ENCODE measurements at regions not wholly inside any gene's neighbourhood (a gene's known extent, or its start where the extent isn't known, plus 50 kb on each side); places are given as distances from the start of the nearest gene placed in this dataset.

DNA sequence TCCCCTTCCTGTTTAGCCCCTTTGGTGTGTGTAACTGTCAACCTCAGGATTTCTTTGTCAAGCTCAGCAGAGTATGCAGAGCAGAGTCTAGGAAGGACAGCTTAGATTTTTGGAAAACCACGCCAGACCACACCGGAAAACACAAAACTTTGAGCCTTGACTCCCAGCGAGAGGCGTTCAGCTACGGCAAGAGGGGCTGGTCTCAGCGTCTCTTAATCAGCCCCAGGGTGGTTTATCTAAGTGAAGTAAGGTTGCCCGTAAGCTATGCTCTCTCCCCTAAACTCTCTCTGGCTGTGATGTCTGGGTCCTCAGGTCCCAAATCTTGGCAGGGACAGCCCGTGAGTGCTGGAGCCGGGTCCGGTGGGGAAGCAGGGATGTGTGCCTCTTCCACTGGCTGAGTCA is 230.9 kb downstream of the KLF6 start:
- FAIRE-seq, result no peak
- DNase-seq (ENCODE audit: insufficient read length, low spot score), result no peak

DNA sequence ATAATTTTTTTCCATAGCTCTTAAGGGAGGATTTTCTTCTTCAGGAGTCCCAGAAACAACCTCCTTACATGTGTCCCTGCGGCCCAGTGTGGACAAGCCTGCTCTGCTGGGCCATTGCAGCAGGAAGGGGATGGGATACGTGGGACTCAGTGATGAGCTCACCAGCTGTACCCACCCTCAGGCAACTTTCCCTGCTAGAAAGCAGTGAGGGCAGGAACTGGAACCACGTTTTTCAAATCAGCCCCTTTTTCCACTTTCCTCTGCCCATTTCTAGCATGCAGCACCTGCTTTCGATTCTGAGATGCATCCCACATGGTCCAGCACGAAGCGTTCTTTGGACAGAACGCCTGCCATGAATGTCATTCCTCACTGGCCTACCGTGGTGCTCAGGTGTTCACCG is 232.7 kb downstream of the KLF6 start:
- DNase-seq (ENCODE audit: insufficient read length, low spot score), result no peak
- no peak for FAIRE-seq

DNA sequence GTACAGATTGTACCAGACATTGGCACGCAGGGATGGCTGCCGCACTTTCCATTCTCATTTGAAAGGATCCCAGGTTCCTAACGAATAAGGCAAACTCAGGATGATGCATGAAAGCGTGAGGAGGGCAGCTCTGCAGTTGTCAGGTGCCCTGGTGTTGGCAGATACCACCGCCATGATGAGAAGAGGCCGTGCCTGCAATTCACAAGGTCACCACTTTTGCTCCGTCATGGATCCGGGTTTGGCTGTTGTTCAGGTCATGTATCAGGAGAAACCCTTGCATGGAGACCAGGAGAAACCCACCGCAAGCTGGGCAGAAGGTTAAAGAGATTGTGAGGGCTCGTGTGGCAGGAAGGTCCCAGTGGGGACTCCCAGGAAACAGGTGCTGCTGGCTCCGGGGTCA is 233.2 kb downstream of the KLF6 start:
- no peak for FAIRE-seq
- no peak for DNase-seq (ENCODE audit: insufficient read length, low spot score)

DNA sequence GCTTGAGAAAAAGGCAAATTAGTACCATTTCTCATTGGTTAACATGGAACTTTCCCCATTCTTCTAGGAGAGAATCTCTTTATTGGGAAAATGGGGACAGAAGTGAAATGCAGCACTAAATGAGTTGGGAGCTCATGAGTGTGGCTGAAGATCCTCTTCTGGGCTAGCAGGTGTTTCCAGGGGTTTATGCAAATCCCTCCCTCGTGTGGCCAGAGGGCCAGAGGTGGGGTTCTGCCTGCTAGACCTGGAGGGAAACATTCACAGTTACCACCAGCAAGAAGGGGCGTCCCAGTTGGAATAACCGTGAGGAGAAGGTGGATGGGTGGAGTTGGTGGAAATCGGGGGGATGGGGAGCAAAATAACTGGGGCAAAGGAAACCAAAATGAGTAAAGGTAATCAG is 235.9 kb downstream of the KLF6 start:
- no peak for FAIRE-seq
- no peak for DNase-seq (ENCODE audit: insufficient read length, low spot score)

DNA sequence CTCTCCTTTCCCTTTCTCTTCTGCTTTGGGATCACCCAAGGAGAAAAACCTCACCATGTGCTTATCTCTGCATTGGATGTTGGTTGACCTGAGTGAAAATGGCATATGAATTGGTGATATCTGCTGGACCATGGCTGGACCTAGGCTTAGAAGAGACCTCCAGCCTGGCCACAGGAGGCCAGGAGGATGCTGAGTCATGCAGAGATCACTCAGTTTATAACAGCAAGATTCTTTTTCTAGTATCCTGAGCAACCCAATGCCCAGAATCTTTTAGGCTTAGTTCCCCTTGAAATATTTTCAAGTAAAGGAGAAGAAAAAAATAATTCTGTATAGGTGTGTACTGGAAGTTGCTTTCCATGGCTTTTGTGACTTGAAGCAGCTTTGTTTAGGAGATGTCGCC is 236.3 kb downstream of the KLF6 start:
- FAIRE-seq (no peak), DNase-seq (ENCODE audit: insufficient read length, low spot score) (no peak)

DNA sequence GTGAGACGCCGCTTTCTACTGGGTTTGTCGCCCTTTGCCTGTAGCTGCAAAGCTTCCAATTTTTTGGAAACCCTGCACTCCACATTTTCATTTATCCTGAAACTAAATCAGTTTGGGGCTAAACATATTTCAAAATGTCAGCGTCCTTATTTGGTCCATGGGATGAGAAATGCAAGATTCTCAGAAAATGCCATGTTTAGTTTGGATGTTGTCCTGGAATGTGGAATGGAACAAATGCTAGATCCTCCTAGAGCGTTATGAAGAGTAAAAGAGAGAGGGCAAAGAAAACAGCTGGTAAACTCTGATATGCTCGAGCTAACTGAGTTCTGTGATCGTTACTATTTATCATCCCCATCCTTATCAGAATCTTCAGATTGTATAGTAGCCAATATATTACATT is 236.9 kb downstream of the KLF6 start:
- no peak for DNase-seq (ENCODE audit: insufficient read length, low spot score)
- FAIRE-seq, result no peak

DNA sequence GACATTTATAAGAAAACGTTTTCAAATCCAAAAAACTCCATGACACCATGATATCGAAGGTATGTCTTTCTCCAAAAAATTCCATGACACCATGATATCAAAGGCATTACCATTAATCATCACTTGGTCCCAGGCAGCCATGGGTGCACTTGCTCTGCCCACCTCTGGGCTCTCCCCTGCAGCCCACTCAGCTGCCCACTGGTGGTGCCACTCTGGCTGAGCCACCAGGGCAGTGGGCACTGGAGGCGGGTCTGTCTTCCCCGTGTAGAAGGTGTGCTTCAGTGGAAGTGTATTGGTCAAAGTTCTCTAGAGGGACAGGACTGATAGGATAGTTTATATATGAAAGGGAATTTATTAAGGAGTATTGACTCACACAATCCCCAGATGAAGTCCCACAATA is 240.4 kb downstream of the KLF6 start:
- no peak for DNase-seq (ENCODE audit: insufficient read length, low spot score)

DNA sequence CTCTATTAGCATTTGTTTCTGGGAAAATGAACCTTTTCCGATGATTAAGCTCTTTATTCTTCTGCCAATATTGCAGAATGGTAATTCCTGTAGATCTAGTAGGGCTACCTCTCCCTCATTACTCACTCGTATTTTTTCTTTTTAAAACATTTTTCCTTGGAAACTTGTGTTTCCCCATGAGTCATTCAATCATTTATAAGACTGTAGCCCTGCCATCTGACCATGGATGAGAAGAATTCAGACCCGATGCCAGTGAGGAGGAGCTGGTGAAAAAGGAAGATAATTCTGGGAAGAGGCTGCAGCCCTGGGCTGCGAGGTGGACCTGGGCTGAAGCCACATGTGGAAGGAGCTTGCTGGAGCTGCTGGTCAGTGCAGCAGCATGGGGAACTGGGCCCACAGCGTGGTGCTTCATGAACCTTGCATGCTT is 242.8 kb downstream of the KLF6 start:
- DNase-seq (ENCODE audit: insufficient read length, low spot score), result no peak
- no peak for FAIRE-seq

More for the DNA sequence above, 240.4 kb downstream of the KLF6 start:
- FAIRE-seq, result no peak

DNA sequence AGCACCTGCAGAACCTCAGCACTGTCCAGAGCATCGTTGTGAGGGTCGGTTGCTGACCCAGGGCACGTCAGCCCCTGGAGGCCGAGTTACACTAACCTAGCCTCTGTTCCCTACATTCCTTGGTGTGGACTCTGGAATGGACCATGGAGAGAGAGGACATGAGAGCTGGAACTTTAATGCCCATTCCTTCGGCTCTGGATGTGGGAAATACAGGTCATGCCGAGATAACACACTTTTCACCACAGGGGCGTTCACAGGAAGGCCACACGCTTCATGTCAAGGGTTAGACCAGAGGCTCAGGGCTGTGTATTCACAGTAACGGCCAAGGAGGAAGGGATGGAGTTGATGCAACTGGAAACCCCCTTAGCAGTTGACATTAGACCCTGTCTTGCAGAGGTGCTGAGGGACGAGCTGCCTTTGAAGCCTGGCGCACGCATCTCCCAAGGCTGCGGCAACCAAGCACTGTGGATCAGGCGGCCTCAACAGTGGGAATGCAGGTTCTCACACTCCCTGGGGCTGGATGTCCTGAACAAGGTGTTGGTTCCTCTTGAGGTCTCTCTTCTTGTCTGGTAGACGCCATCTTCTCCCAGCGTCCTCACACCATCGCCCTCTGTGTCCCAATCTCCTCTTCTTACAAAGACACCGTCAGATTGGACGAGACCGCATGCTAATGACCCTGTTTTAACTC is 245.2 kb downstream of the KLF6 start:
- FAIRE-seq (no peak), DNase-seq (ENCODE audit: insufficient read length, low spot score) (no peak)

DNA sequence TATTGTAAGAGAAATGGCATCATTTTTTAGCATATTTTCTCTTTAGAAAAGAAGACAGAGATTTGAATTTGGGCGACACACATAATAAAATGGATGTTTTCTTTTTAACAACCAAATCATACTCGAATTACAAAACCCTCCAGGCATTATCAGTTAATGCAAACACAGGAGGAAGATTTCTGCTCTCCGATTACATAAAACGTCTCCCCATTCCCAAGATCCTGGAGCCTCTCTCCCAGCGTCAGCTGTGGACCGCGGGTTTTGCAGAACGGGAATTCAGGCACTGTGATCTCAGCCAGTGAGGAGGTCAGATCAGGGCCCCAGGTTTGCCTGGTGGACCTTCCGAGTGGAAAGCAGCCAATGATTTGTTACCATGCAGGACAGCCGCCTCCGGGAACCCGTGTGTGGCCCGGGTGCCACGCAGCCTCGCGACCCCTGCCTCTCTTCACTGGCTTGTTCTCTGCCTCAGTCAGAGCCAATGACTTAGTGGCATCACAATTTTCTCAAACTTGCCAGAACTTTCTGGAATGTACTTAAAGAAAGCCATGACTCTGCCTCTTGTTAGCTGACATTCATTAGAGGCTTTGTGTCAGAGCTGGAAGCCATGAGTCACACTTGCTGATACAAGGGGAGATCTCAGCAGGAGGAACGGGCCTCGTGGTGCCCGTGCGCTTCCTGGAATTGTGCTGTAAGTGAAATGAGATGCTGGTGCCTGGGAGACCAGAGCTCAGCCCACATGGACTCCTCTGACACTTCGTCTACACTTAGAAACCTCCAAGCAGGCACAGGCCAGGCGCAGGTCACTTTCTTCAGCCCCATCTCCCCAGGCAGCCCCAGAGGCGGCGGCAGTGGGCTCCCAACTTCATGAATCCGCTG is 246.1 kb downstream of the KLF6 start:
- DNase-seq (ENCODE audit: insufficient read length, low spot score) (no peak), FAIRE-seq (no peak)

DNA sequence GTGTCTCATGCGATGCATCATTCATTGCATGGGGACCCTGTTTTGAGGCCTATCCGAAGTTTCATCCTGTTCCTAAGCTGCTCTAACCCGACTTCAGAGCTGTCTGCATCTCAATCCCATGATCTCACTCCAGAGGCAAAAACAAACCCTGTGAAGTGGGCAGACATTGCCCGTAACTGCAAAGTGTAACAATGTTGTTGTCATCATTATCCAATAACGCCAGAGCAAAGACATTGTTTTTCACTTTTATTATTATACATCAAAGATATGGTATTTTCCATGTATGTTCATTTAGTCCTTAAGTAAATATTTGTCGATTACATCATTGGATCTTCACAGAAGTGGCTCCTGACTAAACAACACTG is 246.7 kb downstream of the KLF6 start:
- no peak for DNase-seq (ENCODE audit: insufficient read length, low spot score)
- FAIRE-seq, result no peak

DNA sequence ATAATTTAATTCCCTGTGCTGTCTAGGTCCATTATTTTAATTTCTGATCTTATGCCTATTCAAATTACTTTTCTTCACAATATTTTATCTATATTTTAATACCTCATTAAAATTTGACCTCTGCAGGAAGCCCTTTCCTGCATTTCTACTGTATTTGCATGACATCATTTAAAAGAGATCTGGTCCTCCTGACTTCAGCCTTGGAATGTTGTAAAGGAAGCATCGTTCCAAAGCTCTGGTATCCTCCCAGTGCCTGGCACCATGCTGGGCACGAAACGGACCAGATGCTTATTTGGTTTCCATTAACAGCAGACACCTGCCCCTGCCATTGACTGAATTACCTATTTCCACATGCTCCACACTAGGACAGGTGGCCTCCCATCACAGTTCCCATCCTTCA is 247.5 kb downstream of the KLF6 start:
- FAIRE-seq, result no peak

DNA sequence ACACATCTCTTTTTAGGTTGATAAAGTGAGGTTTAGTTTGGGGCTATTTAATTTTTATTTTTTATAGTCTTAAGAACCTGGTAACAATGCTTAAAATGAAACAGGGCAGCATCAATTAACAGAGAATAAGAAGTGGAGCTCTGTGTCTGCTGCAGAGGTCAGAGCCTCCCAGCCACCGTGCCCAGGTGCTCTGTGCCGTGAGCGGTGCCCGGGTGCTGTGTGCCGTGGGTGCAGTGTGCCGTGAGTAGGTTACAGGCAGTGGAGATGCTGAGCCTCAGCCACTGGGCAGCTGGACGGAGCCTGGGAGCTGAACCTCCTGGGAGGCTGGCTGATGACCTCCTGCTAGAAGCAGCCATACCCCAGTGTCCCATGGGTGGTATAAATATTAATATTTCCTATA is 250.0 kb downstream of the KLF6 start:
- FAIRE-seq, result no peak

More for the DNA sequence above, 247.5 kb downstream of the KLF6 start:
- DNase-seq (ENCODE audit: insufficient read length, low spot score), result no peak

DNA sequence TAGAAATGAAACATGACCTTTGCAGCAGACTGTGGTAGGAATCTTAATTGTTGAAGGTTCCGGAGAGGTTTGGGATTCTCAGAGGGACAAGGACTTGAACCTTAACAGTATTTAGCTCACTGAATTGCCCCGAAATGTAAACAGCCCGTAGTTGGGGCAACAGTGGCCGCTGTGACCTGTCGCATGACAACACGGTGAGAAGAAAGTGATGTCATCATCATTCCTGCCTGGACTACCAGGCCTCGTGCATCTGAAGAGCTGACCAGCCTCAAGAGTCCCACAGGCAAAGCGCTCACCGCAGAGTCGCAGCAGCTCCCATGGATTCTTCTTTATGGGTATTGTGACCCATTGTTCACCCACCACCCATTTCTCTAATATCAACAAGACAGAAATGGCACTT is 250.6 kb downstream of the KLF6 start:
- FAIRE-seq, result no peak

More for the DNA sequence above, 250.0 kb downstream of the KLF6 start:
- DNase-seq (ENCODE audit: insufficient read length, low spot score), result no peak

DNA sequence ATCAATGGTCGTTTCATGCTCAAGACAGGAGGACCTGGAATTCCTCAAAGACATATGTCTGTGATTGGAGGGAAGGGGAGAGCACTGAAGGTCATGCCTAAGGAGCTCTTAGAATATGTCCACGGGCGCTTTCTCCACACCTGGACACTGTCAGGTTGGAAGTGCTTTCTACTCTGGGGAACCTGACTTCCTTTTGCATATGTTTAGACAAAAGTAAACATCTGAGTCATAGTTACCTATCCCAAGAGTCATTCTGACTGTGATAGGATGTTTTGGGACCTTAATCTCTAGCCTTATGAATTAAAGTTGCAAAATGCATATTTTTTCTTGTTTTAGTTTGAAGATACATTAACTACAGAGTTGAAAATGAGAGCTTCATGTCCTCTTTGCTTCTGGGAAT is 251.7 kb downstream of the KLF6 start:
- DNase-seq (ENCODE audit: insufficient read length, low spot score) (no peak), FAIRE-seq (no peak)

More for the DNA sequence above, 250.6 kb downstream of the KLF6 start:
- no peak for DNase-seq (ENCODE audit: insufficient read length, low spot score)

DNA sequence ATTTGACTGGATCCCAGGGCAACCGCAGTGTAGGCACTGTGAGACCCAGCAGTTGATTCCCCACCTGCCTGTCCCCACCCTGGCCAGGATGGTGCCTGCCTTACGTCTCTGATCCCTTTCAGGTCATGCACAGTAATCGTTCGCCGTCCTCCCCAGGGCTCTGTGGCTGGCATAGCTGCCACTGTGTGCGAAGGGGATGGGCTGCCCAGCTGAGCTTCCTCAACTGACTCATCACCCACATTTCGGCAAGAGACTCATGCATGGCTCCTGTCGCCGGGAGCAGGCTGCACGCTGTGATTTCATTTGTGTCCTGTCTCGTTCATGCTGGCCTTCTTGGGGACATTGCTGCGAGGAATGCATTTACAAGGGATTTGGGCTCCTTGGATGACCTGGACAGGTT is 252.4 kb downstream of the KLF6 start:
- DNase-seq (ENCODE audit: insufficient read length, low spot score) (no peak), FAIRE-seq (no peak)

DNA sequence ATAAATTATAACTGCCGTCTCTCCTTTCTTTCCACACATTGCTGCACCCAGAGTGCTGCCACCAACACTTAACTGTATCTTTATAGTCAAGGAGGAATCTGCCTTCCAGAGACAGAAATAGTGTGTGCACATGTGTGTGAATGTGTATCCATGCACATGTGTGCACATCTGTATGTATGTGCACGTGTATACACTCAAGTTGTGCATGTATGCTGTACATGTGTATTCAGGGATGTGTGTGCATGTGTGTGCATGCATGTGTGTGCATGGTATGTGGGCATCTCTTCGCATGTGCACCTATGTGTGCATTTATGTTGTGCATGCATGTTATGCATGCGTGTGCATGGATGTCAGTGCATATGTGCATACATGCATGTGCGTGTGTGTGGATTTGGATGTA is 253.3 kb downstream of the KLF6 start:
- DNase-seq (ENCODE audit: insufficient read length, low spot score), result no peak
- no peak for FAIRE-seq

DNA sequence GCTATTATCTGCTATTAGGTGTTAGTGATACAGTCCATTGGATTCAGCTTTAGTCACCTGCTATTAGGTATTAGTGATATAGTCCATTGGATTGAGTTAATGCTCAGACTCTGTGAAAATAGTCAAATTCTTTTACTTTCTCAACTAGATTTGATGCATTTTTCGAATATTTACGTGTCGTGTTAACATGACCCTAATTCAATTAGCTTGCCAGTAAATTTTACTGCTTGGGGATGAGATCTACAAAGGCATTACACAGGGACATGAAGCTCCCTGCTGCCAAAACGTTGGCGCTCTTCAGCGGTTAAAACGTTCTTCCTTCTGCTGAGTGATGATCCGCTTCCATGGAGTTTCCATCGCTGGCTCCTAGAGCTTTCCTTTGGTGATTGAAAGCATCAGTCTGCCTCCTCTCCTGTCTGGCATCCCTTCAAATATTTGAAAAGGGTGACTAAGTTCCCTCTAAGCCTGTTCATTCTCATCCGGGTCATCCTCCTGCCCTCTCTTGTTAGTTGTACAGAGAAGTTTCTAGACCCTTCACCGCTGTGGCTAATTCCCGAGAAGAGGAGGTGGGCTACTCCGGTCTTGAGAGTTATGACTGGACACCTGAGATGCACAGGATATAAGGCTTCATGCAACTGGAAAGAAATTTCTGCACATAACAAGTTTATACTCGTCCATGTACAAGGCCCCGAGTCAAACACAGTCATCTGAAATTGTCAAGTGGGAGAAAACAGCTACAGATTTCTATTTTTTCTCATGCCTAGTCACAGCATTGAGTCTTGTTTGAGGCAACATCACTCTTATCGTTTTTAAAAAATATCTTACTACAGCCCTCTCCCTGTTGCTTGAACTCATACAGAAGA is 254.0 kb downstream of the KLF6 start:
- DNase-seq (ENCODE audit: insufficient read length, low spot score), result no peak
- FAIRE-seq, result no peak

DNA sequence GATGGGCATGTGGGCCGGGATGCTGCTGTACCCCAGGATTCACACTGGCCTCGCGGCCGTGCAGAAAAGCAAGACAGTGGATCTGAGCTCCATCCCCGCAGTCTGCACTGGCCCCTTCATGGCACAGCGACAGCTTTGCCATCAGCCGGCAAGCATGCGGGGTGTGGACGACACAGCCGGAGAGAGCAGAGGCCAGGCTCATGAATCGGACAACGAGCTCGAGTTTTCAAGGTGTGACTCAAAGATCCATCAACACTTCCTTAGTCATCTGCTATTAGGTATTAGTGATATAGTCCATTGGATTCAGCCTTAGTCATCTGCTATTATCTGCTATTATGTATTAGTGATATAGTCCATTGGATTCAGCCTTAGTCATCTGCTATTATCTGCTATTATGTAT is 254.7 kb downstream of the KLF6 start:
- no peak for FAIRE-seq
- no peak for DNase-seq (ENCODE audit: insufficient read length, low spot score)

DNA sequence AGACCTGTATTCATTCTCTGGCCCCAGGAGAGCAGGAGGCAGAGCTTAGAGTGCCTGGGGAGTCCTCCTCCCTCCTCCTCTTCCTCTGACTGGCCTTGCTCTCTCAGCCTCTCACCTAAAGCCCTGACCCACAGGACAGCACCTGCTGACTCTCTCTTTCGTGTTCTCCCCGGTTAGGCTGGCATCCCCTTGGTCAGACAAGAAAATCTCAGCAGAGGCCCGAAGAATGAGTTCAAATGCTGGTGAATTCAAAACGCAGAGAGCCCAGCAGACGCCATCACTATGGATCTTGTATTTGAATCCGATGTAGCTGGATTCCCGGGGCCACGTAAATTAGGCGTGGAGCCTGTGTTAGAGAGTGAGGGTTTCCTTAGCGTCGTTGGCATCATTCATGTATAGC is 255.3 kb downstream of the KLF6 start:
- FAIRE-seq (no peak), DNase-seq (ENCODE audit: insufficient read length, low spot score) (no peak)

DNA sequence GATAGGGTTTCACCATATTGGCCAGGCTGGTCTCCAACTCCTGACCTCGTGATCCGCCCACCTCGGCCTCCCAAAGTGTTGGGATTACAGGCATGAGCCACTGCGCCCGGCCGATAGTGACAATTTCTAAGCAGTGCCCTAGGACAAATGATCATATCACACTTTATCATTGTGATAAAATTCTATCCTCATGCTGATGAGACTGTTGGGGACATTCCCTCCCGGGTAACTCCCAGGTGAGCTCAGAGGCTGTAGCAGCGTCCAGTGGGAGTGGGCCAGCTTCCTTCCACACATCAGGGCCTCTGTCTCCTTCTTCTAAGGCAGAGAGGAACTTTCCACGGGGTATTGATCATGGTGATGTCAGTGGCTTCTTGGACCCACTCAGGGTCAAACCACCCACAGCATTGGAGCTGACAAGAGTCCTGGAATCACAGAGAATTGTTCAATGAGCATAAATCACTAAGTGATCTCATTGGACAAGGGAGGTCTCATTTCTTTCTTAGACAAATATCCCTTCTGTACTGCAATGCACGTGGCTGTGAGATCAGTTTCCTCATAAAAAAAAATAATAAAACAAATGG is 256.1 kb downstream of the KLF6 start:
- DNase-seq (ENCODE audit: insufficient read length, low spot score) (no peak), FAIRE-seq (no peak)

Measured in GM19239 (cell line).